ENCODE measurements at regions not wholly inside any gene's neighbourhood (a gene's known extent, or its start where the extent isn't known, plus 50 kb on each side); places are given as distances from the start of the nearest gene placed in this dataset.

DNA sequence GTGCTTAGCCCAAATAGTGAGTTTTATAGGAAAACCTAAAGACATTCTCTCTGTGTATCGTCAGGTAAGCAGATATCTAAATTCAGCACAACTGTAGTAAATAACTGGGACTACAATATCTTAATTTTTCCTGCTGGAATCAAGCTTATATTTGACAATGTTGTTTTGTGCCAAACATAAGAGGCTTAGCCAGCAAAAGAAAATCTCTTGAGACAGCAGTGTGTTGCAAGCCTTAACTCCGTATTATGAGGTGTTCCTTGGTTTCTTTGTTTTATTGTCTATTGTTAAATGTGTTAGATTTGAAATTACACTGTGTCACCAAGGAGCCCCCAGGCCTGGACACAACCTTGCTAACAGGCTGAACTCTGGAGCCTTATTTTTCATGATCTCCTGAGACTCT is 1570.6 kb upstream of the GOT2 start:
- TF ChIP-seq, protein P1, sequence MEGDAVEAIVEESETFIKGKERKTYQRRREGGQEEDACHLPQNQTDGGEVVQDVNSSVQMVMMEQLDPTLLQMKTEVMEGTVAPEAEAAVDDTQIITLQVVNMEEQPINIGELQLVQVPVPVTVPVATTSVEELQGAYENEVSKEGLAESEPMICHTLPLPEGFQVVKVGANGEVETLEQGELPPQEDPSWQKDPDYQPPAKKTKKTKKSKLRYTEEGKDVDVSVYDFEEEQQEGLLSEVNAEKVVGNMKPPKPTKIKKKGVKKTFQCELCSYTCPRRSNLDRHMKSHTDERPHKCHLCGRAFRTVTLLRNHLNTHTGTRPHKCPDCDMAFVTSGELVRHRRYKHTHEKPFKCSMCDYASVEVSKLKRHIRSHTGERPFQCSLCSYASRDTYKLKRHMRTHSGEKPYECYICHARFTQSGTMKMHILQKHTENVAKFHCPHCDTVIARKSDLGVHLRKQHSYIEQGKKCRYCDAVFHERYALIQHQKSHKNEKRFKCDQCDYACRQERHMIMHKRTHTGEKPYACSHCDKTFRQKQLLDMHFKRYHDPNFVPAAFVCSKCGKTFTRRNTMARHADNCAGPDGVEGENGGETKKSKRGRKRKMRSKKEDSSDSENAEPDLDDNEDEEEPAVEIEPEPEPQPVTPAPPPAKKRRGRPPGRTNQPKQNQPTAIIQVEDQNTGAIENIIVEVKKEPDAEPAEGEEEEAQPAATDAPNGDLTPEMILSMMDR (IDR thresholded peaks at IDR 0.05), result no peak
- TF ChIP-seq POLR2A (IDR thresholded peaks at IDR 0.05) (no peak), POLR2AphosphoS5 (IDR thresholded peaks at IDR 0.05) (no peak)

Data from prostate gland (tissue), 2 donors.